ENCODE measurements at regions not wholly inside any gene's neighbourhood (a gene's known extent, or its start where the extent isn't known, plus 50 kb on each side); places are given as distances from the start of the nearest gene placed in this dataset.

DNA sequence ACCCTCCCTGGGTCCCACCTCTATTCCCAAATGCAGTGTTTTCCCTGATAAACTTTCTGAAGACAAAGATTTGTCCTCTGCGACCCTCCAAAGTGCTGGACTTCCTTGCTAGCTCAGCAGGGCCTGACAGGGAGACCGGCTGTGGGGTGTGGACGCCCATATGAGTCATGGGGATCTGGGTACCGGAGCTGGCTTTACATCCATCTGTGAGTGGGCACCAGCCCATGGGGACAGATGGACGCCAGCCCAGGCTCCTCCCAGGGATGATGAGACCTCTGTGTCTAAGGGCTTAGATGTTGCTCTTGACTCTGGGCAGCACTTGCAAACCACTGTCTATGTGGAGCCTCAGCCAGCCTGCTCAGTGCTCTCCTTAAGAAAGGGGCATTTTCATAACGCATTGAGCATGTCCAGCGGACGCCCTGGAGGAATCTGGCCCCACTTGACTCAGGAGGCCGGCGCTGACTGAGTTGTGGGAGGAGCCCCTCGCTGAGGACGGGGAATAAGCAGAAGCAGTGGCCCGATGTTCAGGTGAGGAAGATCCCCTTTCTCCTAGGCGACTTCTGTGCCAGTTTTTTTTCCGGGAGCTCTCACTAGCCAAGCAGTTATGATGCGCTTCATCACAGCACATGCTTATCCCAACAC, 229.4 kb upstream of the MYT1L start:
- Histone ChIP-seq H3K9me1 (ENCODE audit: control insufficient read depth, insufficient read depth, low read length) (no peaks in the 10 kb centered on the region), H2AFZ (ENCODE audit: low read depth, low read length) (no peak overlapping the region), H3K4me2 (ENCODE audit: insufficient read depth, low read length) (no peak overlapping the region), H3K36me3 (ENCODE audit: control insufficient read depth, insufficient read depth, low read length) (no peaks in the 10 kb centered on the region), H3K79me2 (ENCODE audit: control insufficient read depth, insufficient read depth, low read length) (no peaks in the 10 kb centered on the region), H3K27ac (ENCODE audit: extremely low read depth, low read depth, low read length) (no peak overlapping the region), H3K4me1 (replicated peaks in 1 of 2; ENCODE audit: control insufficient read depth in 2 of 2, insufficient read depth in 2 of 2, low read length in 2 of 2) (no peaks in the 10 kb centered on the region; a peak in 1 of 5 replicates), H4K20me1 (replicated peaks; ENCODE audit: control insufficient read depth, insufficient read depth, low read length) (peaks cover 9% of the 10 kb centered on the region; the same call in 1 of the 2 replicates), H3K9ac (ENCODE audit: insufficient read depth in 1 of 2, low read depth in 2 of 2, low read length in 2 of 2) (no peak overlapping the region), H3K27me3 (ENCODE audit: control insufficient read depth in 2 of 2, insufficient read depth in 2 of 2, low read length in 2 of 2) (peaks cover 6 to 31% of the 10 kb centered on the region in 2 experiments; a peak in 4 of 5 replicates), H3K9me3 (replicated peaks; ENCODE audit: control insufficient read depth, insufficient read depth, low read depth, low read length) (no peaks in the 10 kb centered on the region), H3K4me3 (no peak overlapping the region)
- TF ChIP-seq ZNF134 (CRISPR knock-in tag; conservative IDR thresholded peaks at IDR 0.05) (no peak), PML (IDR thresholded peaks at IDR 0.05; ENCODE audit: low read length) (no peak), KLF6 (CRISPR knock-in tag; IDR thresholded peaks at IDR 0.05; ENCODE audit: borderline replicate concordance) (no peak), ZNF232 (CRISPR knock-in tag; IDR thresholded peaks at IDR 0.05) (no peak), ZHX1 (conservative IDR thresholded peaks at IDR 0.05; ENCODE audit: low read length) (no peak), TSHZ1 (CRISPR knock-in tag; IDR thresholded peaks at IDR 0.05) (no peak)
- TF ChIP-seq, protein P1, sequence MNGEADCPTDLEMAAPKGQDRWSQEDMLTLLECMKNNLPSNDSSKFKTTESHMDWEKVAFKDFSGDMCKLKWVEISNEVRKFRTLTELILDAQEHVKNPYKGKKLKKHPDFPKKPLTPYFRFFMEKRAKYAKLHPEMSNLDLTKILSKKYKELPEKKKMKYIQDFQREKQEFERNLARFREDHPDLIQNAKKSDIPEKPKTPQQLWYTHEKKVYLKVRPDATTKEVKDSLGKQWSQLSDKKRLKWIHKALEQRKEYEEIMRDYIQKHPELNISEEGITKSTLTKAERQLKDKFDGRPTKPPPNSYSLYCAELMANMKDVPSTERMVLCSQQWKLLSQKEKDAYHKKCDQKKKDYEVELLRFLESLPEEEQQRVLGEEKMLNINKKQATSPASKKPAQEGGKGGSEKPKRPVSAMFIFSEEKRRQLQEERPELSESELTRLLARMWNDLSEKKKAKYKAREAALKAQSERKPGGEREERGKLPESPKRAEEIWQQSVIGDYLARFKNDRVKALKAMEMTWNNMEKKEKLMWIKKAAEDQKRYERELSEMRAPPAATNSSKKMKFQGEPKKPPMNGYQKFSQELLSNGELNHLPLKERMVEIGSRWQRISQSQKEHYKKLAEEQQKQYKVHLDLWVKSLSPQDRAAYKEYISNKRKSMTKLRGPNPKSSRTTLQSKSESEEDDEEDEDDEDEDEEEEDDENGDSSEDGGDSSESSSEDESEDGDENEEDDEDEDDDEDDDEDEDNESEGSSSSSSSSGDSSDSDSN (IDR thresholded peaks at IDR 0.05; ENCODE audit: borderline replicate concordance in 1 of 2, low read depth in 2 of 2, low read length in 2 of 2) = no peak
- TF ChIP-seq, protein P2, sequence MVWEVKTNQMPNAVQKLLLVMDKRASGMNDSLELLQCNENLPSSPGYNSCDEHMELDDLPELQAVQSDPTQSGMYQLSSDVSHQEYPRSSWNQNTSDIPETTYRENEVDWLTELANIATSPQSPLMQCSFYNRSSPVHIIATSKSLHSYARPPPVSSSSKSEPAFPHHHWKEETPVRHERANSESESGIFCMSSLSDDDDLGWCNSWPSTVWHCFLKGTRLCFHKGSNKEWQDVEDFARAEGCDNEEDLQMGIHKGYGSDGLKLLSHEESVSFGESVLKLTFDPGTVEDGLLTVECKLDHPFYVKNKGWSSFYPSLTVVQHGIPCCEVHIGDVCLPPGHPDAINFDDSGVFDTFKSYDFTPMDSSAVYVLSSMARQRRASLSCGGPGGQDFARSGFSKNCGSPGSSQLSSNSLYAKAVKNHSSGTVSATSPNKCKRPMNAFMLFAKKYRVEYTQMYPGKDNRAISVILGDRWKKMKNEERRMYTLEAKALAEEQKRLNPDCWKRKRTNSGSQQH (CRISPR knock-in tag; IDR thresholded peaks at IDR 0.05) = no peak
- POLR2A ChIA-PET = interaction anchor here (0.6 kb wide), 1 partner anchor 946 kb away, joined by 3 read pairs; no protein-coding TSS in a partner anchor
- no peak for ATAC-seq
- BruUV-seq (replicated peaks) = no TSS peak
- in situ Hi-C loops (cut with MboI) (no loop called here), intact Hi-C loops (cut with micrococcal nuclease) (no loop called here)
- DNase-seq (ENCODE audit: extremely low read depth in 1 of 4, low spot score in 3 of 4) = no peak
- CTCF ChIA-PET (ENCODE audit: low intra/inter-chr PET ratio) = no interaction called here
- WGBS (ENCODE audit: insufficient coverage, low coverage, missing lambda C conversion rate) = 0% methylated on average over 12 of the region's 16 CpGs
- no peak for FAIRE-seq

All from K562 (cell line).